ENCODE measurements at regions not wholly inside any gene's neighbourhood (a gene's known extent, or its start where the extent isn't known, plus 50 kb on each side); places are given as distances from the start of the nearest gene placed in this dataset.

DNA sequence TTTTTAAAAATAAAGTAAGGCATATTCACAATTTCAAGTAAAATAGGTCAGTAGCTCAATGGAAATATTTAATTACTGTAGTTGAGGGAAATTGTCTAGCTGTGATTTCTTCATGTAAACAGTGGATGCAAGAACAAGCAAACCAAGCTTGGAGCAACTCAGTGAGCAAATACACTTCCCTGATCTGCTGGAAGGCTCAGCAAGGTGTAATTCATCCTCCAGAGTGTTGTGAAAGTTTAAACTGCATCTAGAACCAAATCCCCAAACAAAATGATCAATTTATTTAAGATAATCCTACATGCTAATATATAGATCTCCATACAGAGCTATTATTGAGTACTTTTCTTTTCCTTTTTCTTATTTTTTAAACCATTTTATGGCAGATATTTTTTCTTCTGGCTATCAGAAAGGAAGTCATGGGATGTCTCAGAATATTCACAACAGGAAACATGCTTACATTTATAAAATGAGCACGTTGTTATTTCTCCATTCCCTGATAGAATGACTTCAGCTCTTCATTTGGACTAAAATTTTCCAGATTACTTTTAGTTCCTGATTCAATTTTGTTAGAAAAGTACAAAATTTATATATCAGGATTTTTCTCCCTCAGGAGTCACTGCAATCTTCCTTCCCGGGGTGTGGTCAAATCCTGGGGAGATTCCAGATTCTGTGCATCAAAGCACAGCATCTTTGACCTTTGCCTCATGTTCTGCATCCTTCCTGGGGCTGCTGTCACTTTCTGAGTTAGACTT lies 219.2 kb upstream of the ELL2 start:
- Mint-ChIP-seq H3K36me3 (ENCODE audit: insufficient read depth, unreplicated experiment) (no peaks in the 10 kb centered on the region), H3K4me1 (ENCODE audit: insufficient read depth, unreplicated experiment) (peaks cover 22% of the 10 kb centered on the region), H3K4me3 (ENCODE audit: unreplicated experiment) (no peak overlapping the region), H3K27me3 (ENCODE audit: insufficient read depth, unreplicated experiment) (no peaks in the 10 kb centered on the region), H3K9me3 (ENCODE audit: unreplicated experiment) (peaks cover 24% of the 10 kb centered on the region), H3K27ac (ENCODE audit: low read depth, unreplicated experiment) (no peak overlapping the region)
- TF ChIP-seq, protein P1, sequence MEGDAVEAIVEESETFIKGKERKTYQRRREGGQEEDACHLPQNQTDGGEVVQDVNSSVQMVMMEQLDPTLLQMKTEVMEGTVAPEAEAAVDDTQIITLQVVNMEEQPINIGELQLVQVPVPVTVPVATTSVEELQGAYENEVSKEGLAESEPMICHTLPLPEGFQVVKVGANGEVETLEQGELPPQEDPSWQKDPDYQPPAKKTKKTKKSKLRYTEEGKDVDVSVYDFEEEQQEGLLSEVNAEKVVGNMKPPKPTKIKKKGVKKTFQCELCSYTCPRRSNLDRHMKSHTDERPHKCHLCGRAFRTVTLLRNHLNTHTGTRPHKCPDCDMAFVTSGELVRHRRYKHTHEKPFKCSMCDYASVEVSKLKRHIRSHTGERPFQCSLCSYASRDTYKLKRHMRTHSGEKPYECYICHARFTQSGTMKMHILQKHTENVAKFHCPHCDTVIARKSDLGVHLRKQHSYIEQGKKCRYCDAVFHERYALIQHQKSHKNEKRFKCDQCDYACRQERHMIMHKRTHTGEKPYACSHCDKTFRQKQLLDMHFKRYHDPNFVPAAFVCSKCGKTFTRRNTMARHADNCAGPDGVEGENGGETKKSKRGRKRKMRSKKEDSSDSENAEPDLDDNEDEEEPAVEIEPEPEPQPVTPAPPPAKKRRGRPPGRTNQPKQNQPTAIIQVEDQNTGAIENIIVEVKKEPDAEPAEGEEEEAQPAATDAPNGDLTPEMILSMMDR (IDR thresholded peaks at IDR 0.05; ENCODE audit: unreplicated experiment), result no peak
- intact Hi-C loops (cut with micrococcal nuclease), result no loop called here
- ChIA-PET CTCF (interaction anchor here (1.0 kb wide), 2 partner anchors 36 to 41 kb away, joined by 3 to 5 read pairs; no protein-coding TSS in a partner anchor), POLR2A (interaction anchor here (0.6 to 1.4 kb wide), 4 partner anchors 9 to 44 kb away, joined by 3 read pairs; no protein-coding TSS in a partner anchor)
- no peak for DNase-seq (ENCODE audit: unreplicated experiment)
- BruUV-seq (replicated peaks), result no TSS peak

DNA sequence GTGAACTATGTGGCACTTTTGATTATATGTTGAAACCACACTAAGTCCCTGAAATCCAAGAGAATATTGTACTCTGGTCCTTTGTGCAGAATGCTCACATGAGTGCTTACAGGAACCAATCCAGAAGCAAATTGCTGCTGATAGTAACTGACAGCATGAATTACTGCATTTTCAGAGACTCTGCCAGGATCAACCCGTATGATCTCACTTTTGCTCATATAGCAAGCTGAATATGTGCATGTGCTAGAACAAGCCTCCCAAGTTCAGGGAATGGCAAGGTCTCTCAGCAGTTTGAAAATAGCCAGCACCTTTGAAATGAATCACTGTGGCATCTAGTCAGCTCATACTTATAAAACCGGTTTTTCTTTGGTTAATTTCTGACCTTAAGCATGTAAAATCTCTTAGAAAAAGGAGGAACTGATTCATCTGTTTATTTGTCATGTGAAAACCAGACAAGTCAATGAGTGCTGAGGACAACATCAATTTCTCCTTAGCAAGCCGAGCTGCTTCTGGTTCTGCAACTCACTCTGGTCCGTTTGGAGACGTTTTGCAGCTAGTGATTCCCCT lies 215.7 kb upstream of the ELL2 start:
- H3K4me1 Mint-ChIP-seq (ENCODE audit: insufficient read depth, unreplicated experiment), result peaks cover 23% of the 10 kb centered on the region
- CTCF ChIA-PET, result no interaction called here
- peaks cover 12% of the 10 kb centered on the region for H3K9me3 Mint-ChIP-seq (ENCODE audit: unreplicated experiment)
- POLR2A ChIA-PET, result interaction anchor here (0.8 to 1.3 kb wide), 11 partner anchors 21 to 217 kb away, joined by 3 to 7 read pairs (median 3); no protein-coding TSS in a partner anchor
- no peak overlapping the region for H3K27ac Mint-ChIP-seq (ENCODE audit: low read depth, unreplicated experiment)
- no TSS peak for BruUV-seq (replicated peaks)
- H3K4me3 Mint-ChIP-seq (ENCODE audit: unreplicated experiment), result no peak overlapping the region
- DNase-seq (ENCODE audit: unreplicated experiment), result peak; percentile 15
- H3K27me3 Mint-ChIP-seq (ENCODE audit: insufficient read depth, unreplicated experiment), result no peaks in the 10 kb centered on the region
- H3K36me3 Mint-ChIP-seq (ENCODE audit: insufficient read depth, unreplicated experiment), result no peaks in the 10 kb centered on the region
- TF ChIP-seq, protein P1 (IDR thresholded peaks at IDR 0.05; ENCODE audit: unreplicated experiment), result no peak
- intact Hi-C loops (cut with micrococcal nuclease), result no loop called here

DNA sequence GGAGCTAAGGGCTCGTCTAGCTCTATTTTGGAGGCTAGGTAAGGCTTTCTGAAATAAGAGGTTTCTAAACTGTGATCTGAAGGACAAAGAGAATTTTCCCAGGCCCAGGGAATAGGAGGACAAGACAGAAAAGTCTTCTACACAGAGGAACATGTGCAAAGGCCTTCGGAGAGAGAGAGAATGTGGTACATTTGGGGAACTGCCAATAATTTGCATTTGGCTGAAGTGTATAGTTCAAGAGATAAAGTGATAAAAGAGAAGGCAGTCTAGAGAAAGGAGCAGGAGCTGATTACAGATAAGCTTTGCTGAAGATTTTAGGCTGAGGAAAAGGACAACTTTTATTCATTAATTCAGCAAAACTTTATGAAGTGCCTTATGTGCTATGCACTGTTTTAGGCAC lies 214.4 kb upstream of the ELL2 start:
- H3K4me1 Mint-ChIP-seq (ENCODE audit: insufficient read depth, unreplicated experiment), result peaks cover 26% of the 10 kb centered on the region
- CTCF ChIA-PET, result interaction anchor here (1.1 to 1.4 kb wide), 2 partner anchors 39 to 318 kb away, joined by 3 read pairs; no protein-coding TSS in a partner anchor
- POLR2A ChIA-PET, result interaction anchor here (0.6 to 1.1 kb wide), 2 partner anchors 37 to 316 kb away, joined by 3 read pairs; no protein-coding TSS in a partner anchor
- H3K27me3 Mint-ChIP-seq (ENCODE audit: insufficient read depth, unreplicated experiment), result no peaks in the 10 kb centered on the region
- H3K36me3 Mint-ChIP-seq (ENCODE audit: insufficient read depth, unreplicated experiment), result no peaks in the 10 kb centered on the region
- DNase-seq (ENCODE audit: unreplicated experiment), result no peak
- no peak overlapping the region for H3K4me3 Mint-ChIP-seq (ENCODE audit: unreplicated experiment)
- peaks cover 12% of the 10 kb centered on the region for H3K9me3 Mint-ChIP-seq (ENCODE audit: unreplicated experiment)
- TF ChIP-seq, protein P1 (IDR thresholded peaks at IDR 0.05; ENCODE audit: unreplicated experiment), result no peak
- no peak overlapping the region for H3K27ac Mint-ChIP-seq (ENCODE audit: low read depth, unreplicated experiment)
- BruUV-seq (replicated peaks), result no TSS peak
- intact Hi-C loops (cut with micrococcal nuclease), result no loop called here

DNA sequence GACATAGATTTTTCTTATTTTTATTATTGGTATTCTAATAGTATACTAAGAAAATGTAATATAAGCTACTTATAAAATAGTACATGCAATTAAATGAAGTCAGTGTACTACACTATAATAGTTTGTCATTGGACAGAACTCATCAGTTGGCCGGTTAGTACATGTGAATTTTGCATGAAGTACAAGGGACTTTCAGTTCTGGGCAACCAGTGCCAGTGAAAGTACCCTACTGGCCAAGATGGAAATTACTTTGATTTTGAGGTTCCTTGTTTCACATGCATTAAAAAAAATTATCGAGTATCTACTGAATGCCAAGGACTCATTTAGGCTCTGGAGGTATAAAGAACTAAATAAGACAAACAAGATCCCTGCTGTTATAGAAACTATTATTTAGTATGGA lies 213.4 kb upstream of the ELL2 start:
- Mint-ChIP-seq H3K27ac (ENCODE audit: low read depth, unreplicated experiment) (no peak overlapping the region), H3K4me1 (ENCODE audit: insufficient read depth, unreplicated experiment) (peaks cover 28% of the 10 kb centered on the region), H3K4me3 (ENCODE audit: unreplicated experiment) (no peak overlapping the region), H3K9me3 (ENCODE audit: unreplicated experiment) (peaks cover 12% of the 10 kb centered on the region), H3K36me3 (ENCODE audit: insufficient read depth, unreplicated experiment) (no peaks in the 10 kb centered on the region), H3K27me3 (ENCODE audit: insufficient read depth, unreplicated experiment) (no peaks in the 10 kb centered on the region)
- peak; percentile 43 for DNase-seq (ENCODE audit: unreplicated experiment)
- POLR2A ChIA-PET, result interaction anchor here (0.6 to 1.2 kb wide), 2 partner anchors 12 to 100 kb away, joined by 3 read pairs; no protein-coding TSS in a partner anchor
- CTCF ChIA-PET, result interaction anchor here (0.5 to 1.5 kb wide), 5 partner anchors 12 to 119 kb away, joined by 3 to 4 read pairs (median 3); no protein-coding TSS in a partner anchor
- TF ChIP-seq, protein P1 (IDR thresholded peaks at IDR 0.05; ENCODE audit: unreplicated experiment), result peak; percentile 22
- no TSS peak for BruUV-seq (replicated peaks)
- intact Hi-C loops (cut with micrococcal nuclease), result loop anchor here (1.0 kb wide), 1 partner anchor 161 kb away; no protein-coding TSS in a partner anchor

All from MCF 10A (cell line).